ENCODE measurements at regions not wholly inside any gene's neighbourhood (a gene's known extent, or its start where the extent isn't known, plus 50 kb on each side); places are given as distances from the start of the nearest gene placed in this dataset.

DNA sequence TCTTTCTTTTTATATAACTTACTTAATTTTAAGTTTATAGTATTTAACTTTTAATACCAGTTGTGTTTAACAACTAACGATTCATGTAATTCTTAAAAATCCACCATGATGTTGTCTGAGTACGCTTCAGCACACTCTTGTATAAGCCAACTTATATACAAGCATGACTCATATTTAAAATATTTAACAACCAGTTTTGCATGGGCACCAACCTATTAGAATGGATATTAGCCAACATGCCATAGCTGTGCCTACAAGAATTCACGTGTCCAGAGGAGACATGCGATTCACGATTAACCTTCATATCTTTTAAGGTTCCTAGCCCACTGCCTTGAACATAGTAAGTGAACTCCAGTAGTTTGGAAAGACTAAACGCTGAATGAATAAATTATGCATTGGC, 1023.2 kb downstream of the TBL1XR1 start (continued):
- TF ChIP-seq, protein P1, sequence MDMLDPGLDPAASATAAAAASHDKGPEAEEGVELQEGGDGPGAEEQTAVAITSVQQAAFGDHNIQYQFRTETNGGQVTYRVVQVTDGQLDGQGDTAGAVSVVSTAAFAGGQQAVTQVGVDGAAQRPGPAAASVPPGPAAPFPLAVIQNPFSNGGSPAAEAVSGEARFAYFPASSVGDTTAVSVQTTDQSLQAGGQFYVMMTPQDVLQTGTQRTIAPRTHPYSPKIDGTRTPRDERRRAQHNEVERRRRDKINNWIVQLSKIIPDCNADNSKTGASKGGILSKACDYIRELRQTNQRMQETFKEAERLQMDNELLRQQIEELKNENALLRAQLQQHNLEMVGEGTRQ (IDR thresholded peaks at IDR 0.05; ENCODE audit: borderline replicate concordance, low read depth, low read length) = no peak
- TF ChIP-seq, protein P2, sequence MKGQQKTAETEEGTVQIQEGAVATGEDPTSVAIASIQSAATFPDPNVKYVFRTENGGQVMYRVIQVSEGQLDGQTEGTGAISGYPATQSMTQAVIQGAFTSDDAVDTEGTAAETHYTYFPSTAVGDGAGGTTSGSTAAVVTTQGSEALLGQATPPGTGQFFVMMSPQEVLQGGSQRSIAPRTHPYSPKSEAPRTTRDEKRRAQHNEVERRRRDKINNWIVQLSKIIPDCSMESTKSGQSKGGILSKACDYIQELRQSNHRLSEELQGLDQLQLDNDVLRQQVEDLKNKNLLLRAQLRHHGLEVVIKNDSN (IDR thresholded peaks at IDR 0.05; ENCODE audit: borderline replicate concordance, low read depth) = no peak
- TF ChIP-seq FOSL2 (IDR thresholded peaks at IDR 0.05; ENCODE audit: borderline replicate concordance, low read depth) (no peak), RAD21 (IDR thresholded peaks at IDR 0.05; ENCODE audit: low read length) (no peak)

DNA sequence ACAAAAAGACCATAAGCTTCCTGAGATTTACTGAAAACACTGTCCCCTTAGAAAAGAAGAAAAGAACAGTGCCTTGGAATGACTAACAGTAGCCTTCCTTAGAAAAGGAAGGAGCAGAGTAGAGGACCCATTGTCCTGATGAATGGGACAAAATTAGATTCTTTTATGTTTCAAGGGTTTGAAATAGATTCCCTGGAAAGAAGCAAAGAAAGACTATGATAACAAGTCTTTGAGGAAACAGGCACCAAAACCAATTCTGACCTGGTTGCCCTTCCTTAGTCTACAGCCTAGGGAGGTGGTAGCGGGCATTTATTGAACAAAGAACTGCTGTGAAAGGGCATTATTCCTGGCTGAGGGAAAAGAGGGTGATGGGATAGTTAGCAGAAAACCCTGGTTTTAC, 1024.8 kb downstream of the TBL1XR1 start:
- H4K20me1 ChIP-seq (ENCODE audit: insufficient read depth) = no peaks in the 10 kb centered on the region
- no peaks in the 10 kb centered on the region for H3K9me3 ChIP-seq
- TF ChIP-seq YY1 (IDR thresholded peaks at IDR 0.05; ENCODE audit: low read depth) (no peak), MXI1 (IDR thresholded peaks at IDR 0.05; ENCODE audit: low read depth, low read length) (no peak), GABPA (IDR thresholded peaks at IDR 0.05; ENCODE audit: low read depth) (no peak), NFIC (IDR thresholded peaks at IDR 0.05; ENCODE audit: borderline replicate concordance) (no peak), POLR2AphosphoS5 (IDR thresholded peaks at IDR 0.05; ENCODE audit: low read depth, low read length) (no peak), RAD21 (IDR thresholded peaks at IDR 0.05; ENCODE audit: low read length) (no peak)
- TF ChIP-seq, protein P3, sequence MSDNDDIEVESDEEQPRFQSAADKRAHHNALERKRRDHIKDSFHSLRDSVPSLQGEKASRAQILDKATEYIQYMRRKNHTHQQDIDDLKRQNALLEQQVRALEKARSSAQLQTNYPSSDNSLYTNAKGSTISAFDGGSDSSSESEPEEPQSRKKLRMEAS (IDR thresholded peaks at IDR 0.05; ENCODE audit: low read depth) = no peak
- TF ChIP-seq, protein P4, sequence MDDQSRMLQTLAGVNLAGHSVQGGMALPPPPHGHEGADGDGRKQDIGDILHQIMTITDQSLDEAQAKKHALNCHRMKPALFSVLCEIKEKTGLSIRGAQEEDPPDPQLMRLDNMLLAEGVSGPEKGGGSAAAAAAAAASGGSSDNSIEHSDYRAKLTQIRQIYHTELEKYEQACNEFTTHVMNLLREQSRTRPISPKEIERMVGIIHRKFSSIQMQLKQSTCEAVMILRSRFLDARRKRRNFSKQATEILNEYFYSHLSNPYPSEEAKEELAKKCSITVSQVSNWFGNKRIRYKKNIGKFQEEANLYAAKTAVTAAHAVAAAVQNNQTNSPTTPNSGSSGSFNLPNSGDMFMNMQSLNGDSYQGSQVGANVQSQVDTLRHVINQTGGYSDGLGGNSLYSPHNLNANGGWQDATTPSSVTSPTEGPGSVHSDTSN (IDR thresholded peaks at IDR 0.05) = no peak
- TF ChIP-seq, protein P5, sequence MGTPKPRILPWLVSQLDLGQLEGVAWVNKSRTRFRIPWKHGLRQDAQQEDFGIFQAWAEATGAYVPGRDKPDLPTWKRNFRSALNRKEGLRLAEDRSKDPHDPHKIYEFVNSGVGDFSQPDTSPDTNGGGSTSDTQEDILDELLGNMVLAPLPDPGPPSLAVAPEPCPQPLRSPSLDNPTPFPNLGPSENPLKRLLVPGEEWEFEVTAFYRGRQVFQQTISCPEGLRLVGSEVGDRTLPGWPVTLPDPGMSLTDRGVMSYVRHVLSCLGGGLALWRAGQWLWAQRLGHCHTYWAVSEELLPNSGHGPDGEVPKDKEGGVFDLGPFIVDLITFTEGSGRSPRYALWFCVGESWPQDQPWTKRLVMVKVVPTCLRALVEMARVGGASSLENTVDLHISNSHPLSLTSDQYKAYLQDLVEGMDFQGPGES (IDR thresholded peaks at IDR 0.05; ENCODE audit: low read depth, low read length) = no peak
- ChIA-PET CTCF (no interaction called here), POLR2A (no interaction called here)
- H3K9ac ChIP-seq = no peak overlapping the region
- H3K27me3 ChIP-seq (ENCODE audit: insufficient read depth) = no peaks in the 10 kb centered on the region
- no peak overlapping the region for H3K4me3 ChIP-seq (ENCODE audit: low read depth in 2 of 2, low read length in 1 of 2)
- H3K79me2 ChIP-seq (ENCODE audit: insufficient read depth) = no peaks in the 10 kb centered on the region
- H3K9me2 ChIP-seq = no peaks in the 10 kb centered on the region
- H3K4me1 ChIP-seq (ENCODE audit: control insufficient read depth in 1 of 2, insufficient read depth in 2 of 2, low read depth in 1 of 2, low read length in 1 of 2) = no peaks in the 10 kb centered on the region
- 68% methylated on average over 1 of the region's 1 CpG for WGBS (ENCODE audit: low lambda C conversion rate)
- H3F3A ChIP-seq (replicated peaks; ENCODE audit: insufficient read depth) = no peaks in the 10 kb centered on the region
- H3K4me2 ChIP-seq = no peak overlapping the region
- H3K27ac ChIP-seq (ENCODE audit: low read depth in 2 of 2, low read length in 1 of 2) = no peak overlapping the region
- no peak overlapping the region for H2AFZ ChIP-seq (ENCODE audit: low read depth)
- H3K36me3 ChIP-seq (replicated peaks in 1 of 2; ENCODE audit: control insufficient read depth in 1 of 2, insufficient read depth in 2 of 2, low read length in 1 of 2) = no peaks in the 10 kb centered on the region
- no peak for DNase-seq

DNA sequence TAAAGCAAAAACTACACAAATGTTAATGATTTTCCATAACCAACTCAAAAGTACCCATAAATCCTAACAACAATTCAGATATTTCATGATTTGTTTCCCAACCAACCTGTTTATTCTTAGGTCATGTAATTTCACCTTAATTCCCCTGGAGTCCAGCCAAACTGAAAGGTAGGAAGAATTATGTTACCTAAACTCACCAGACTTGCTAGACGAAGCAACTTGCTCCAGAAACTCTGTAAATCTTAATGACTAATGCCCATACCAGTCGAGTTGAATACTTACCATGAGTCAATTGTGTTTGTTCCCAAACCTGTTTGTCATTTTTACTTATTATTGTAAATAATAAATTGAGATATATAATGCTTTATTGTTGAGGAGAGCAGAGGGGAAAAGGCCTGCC, 1030.0 kb downstream of the TBL1XR1 start:
- H3K9me3 ChIP-seq = no peaks in the 10 kb centered on the region
- no peak for DNase-seq
- H3K9me2 ChIP-seq = no peaks in the 10 kb centered on the region
- ChIA-PET CTCF (no interaction called here), POLR2A (no interaction called here)
- H3K4me3 ChIP-seq (ENCODE audit: low read depth in 2 of 2, low read length in 1 of 2) = no peak overlapping the region
- TF ChIP-seq, protein P3 (IDR thresholded peaks at IDR 0.05; ENCODE audit: low read depth) = no peak
- no peak for TF ChIP-seq POLR2AphosphoS5 (IDR thresholded peaks at IDR 0.05; ENCODE audit: low read depth, low read length)
- TF ChIP-seq, protein P6, sequence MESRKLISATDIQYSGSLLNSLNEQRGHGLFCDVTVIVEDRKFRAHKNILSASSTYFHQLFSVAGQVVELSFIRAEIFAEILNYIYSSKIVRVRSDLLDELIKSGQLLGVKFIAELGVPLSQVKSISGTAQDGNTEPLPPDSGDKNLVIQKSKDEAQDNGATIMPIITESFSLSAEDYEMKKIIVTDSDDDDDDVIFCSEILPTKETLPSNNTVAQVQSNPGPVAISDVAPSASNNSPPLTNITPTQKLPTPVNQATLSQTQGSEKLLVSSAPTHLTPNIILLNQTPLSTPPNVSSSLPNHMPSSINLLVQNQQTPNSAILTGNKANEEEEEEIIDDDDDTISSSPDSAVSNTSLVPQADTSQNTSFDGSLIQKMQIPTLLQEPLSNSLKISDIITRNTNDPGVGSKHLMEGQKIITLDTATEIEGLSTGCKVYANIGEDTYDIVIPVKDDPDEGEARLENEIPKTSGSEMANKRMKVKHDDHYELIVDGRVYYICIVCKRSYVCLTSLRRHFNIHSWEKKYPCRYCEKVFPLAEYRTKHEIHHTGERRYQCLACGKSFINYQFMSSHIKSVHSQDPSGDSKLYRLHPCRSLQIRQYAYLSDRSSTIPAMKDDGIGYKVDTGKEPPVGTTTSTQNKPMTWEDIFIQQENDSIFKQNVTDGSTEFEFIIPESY (IDR thresholded peaks at IDR 0.05; ENCODE audit: borderline replicate concordance, low read depth) = no peak
- TF ChIP-seq RCOR1 (IDR thresholded peaks at IDR 0.05; ENCODE audit: low read length) = no peak
- TF ChIP-seq ELF1 (IDR thresholded peaks at IDR 0.05) = no peak
- no peak for TF ChIP-seq EZH2phosphoT487 (IDR thresholded peaks at IDR 0.05; ENCODE audit: borderline replicate concordance, low read depth)
- TF ChIP-seq FOXM1 (IDR thresholded peaks at IDR 0.05; ENCODE audit: low read depth) = no peak
- TF ChIP-seq RXRA (IDR thresholded peaks at IDR 0.05; ENCODE audit: borderline replicate concordance, low read depth) = no peak
- no peaks in the 10 kb centered on the region for H3F3A ChIP-seq (replicated peaks; ENCODE audit: insufficient read depth)
- no peaks in the 10 kb centered on the region for H3K79me2 ChIP-seq (ENCODE audit: insufficient read depth)
- no peaks in the 10 kb centered on the region for H3K4me1 ChIP-seq (ENCODE audit: control insufficient read depth in 1 of 2, insufficient read depth in 2 of 2, low read depth in 1 of 2, low read length in 1 of 2)
- no peak overlapping the region for H3K9ac ChIP-seq
- no peak overlapping the region for H2AFZ ChIP-seq (ENCODE audit: low read depth)
- H3K36me3 ChIP-seq (replicated peaks in 1 of 2; ENCODE audit: control insufficient read depth in 1 of 2, insufficient read depth in 2 of 2, low read length in 1 of 2) = no peaks in the 10 kb centered on the region
- no peak overlapping the region for H3K4me2 ChIP-seq
- 4% methylated on average over 2 of the region's 2 CpGs for WGBS (ENCODE audit: low lambda C conversion rate)
- H4K20me1 ChIP-seq (ENCODE audit: insufficient read depth) = no peaks in the 10 kb centered on the region
- no peaks in the 10 kb centered on the region for H3K27me3 ChIP-seq (ENCODE audit: insufficient read depth)
- H3K27ac ChIP-seq (ENCODE audit: low read depth in 2 of 2, low read length in 1 of 2) = no peak overlapping the region

Data from SK-N-SH (cell line).